Suprapubic skin (tissue), 4 donors: ENCODE measurements at regions not wholly inside any gene's neighbourhood (a gene's known extent, or its start where the extent isn't known, plus 50 kb on each side); places are given as distances from the start of the nearest gene placed in this dataset.

Experiments
- DNase-seq, 2 donors: peaks; one replicate each; pipeline ENCODE4 v3.0.0-alpha.2; 2019; ENCODE audit warnings: low spot score in 2 of 2
- H3K27ac ChIP-seq: fragments of 200-600 bp; sonication (generic); one replicate; pipeline ENCODE4 v1.5.1; 2019
- H3K27me3 ChIP-seq: fragments of 200-600 bp; sonication (generic); one replicate; pipeline ENCODE4 v1.5.1; 2019
- H3K36me3 ChIP-seq: fragments of 200-600 bp; sonication (generic); one replicate; pipeline ENCODE4 v1.5.1; 2019
- H3K4me1 ChIP-seq: fragments of 200-600 bp; sonication (generic); one replicate; pipeline ENCODE4 v1.5.1; 2019
- H3K4me3 ChIP-seq: fragments of 200-600 bp; sonication (generic); one replicate; pipeline ENCODE4 v1.5.1; 2019; ENCODE audit warnings: mild to moderate bottlenecking
- H3K9me3 ChIP-seq: fragments of 200-600 bp; sonication (generic); one replicate; pipeline ENCODE4 v1.5.1; 2019
- CTCF ChIP-seq, 2 donors: fragments of 200-600 bp in 1 of 2; fragments of 450-650 bp in 1 of 2; sonication (generic) in 1 of 2; IDR thresholded peaks; one replicate each; pipeline ENCODE4 v1.5.1; 2016 to 2019; ENCODE audit warnings: antibody characterized with exemption in 2 of 2, mild to moderate bottlenecking in 1 of 2, moderate library complexity in 1 of 2
- EP300 ChIP-seq: sonication (generic); formaldehyde crosslinking; IDR thresholded peaks from one replicate; pipeline ENCODE4 v1.6.1; 2017; ENCODE audit warnings: antibody characterized with exemption
- POLR2A ChIP-seq, 2 donors: fragments of 450-650 bp; IDR thresholded peaks; one replicate each; pipeline ENCODE4 v1.6.1; 2017; ENCODE audit warnings: antibody characterized with exemption in 2 of 2, mild to moderate bottlenecking in 2 of 2, moderate library complexity in 2 of 2
- POLR2AphosphoS5 ChIP-seq, 3 donors: sonication (generic); formaldehyde crosslinking; IDR thresholded peaks; one replicate each; pipeline ENCODE4 v1.6.1; 2017; ENCODE audit warnings: antibody characterized with exemption in 3 of 3
- WGBS: methylation state at CpG from one replicate; pipeline ENCODE4 v1.1.5; 2018; 5-methylcytosine and 5-hydroxymethylcytosine counted together

GRCh38 chr19:28294395-28294794 is 918.6 kb downstream of the UQCRFS1 start:
- no peak overlapping the region for H3K27ac ChIP-seq
- DNase-seq: no peak
- no peaks in the 10 kb centered on the region for H3K27me3 ChIP-seq
- no peak overlapping the region for H3K4me3 ChIP-seq
- WGBS: 60% methylated on average over 6 of the region's 6 CpGs
- no peaks in the 10 kb centered on the region for H3K36me3 ChIP-seq
- peaks cover 9% of the 10 kb centered on the region for H3K4me1 ChIP-seq
- no peaks in the 10 kb centered on the region for H3K9me3 ChIP-seq
- TF ChIP-seq CTCF (IDR thresholded peaks at IDR 0.05) (no peak), POLR2AphosphoS5 (IDR thresholded peaks at IDR 0.05) (no peak), POLR2A (IDR thresholded peaks at IDR 0.05) (no peak), EP300 (no peak)

- Histone ChIP-seq H3K27me3 (no peaks in the 10 kb centered on the region), H3K27ac (no peak overlapping the region), H3K4me3 (no peak overlapping the region), H3K9me3 (no peaks in the 10 kb centered on the region), H3K36me3 (no peaks in the 10 kb centered on the region), H3K4me1 (peaks cover 11% of the 10 kb centered on the region)
- 92% methylated on average over 3 of the region's 3 CpGs for WGBS
- DNase-seq: no peak
- TF ChIP-seq CTCF (IDR thresholded peaks at IDR 0.05) (no peak), EP300 (no peak), POLR2AphosphoS5 (IDR thresholded peaks at IDR 0.05) (no peak), POLR2A (IDR thresholded peaks at IDR 0.05) (no peak)
These were observed 919.3 kb downstream of the UQCRFS1 start for GRCh38 chr19:28293685-28294084.

GRCh38 chr19:28292822-28293500 is 920.0 kb downstream of the UQCRFS1 start:
- Histone ChIP-seq H3K27me3 (no peaks in the 10 kb centered on the region), H3K36me3 (no peaks in the 10 kb centered on the region), H3K4me1 (peaks cover 11% of the 10 kb centered on the region), H3K4me3 (no peak overlapping the region), H3K9me3 (no peaks in the 10 kb centered on the region), H3K27ac (no peak overlapping the region)
- TF ChIP-seq EP300 (no peak), CTCF (IDR thresholded peaks at IDR 0.05) (no peak), POLR2AphosphoS5 (IDR thresholded peaks at IDR 0.05) (no peak), POLR2A (IDR thresholded peaks at IDR 0.05) (no peak)
- DNase-seq: no peak
- WGBS: 72% methylated on average over 10 of the region's 10 CpGs

GRCh38 chr19:28291874-28292273 is 921.1 kb downstream of the UQCRFS1 start:
- peaks cover 11% of the 10 kb centered on the region for H3K4me1 ChIP-seq
- H3K36me3 ChIP-seq: no peaks in the 10 kb centered on the region
- no peak overlapping the region for H3K4me3 ChIP-seq
- no peaks in the 10 kb centered on the region for H3K9me3 ChIP-seq
- WGBS: 57% methylated on average over 4 of the region's 4 CpGs
- no peak for TF ChIP-seq EP300
- no peak for TF ChIP-seq POLR2A (IDR thresholded peaks at IDR 0.05)
- no peak for TF ChIP-seq POLR2AphosphoS5 (IDR thresholded peaks at IDR 0.05)
- no peak for TF ChIP-seq CTCF (IDR thresholded peaks at IDR 0.05)
- no peak overlapping the region for H3K27ac ChIP-seq
- DNase-seq: no peak
- no peaks in the 10 kb centered on the region for H3K27me3 ChIP-seq

GRCh38 chr19:28290963-28291657 is 921.8 kb downstream of the UQCRFS1 start:
- Histone ChIP-seq H3K4me1 (peaks cover 11% of the 10 kb centered on the region), H3K36me3 (no peaks in the 10 kb centered on the region), H3K4me3 (no peak overlapping the region), H3K27me3 (no peaks in the 10 kb centered on the region), H3K27ac (no peak overlapping the region), H3K9me3 (no peaks in the 10 kb centered on the region)
- no peak for TF ChIP-seq POLR2A (IDR thresholded peaks at IDR 0.05)
- no peak for TF ChIP-seq EP300
- no peak for TF ChIP-seq CTCF (IDR thresholded peaks at IDR 0.05)
- no peak for TF ChIP-seq POLR2AphosphoS5 (IDR thresholded peaks at IDR 0.05)
- DNase-seq: no peak
- 57% methylated on average over 3 of the region's 3 CpGs for WGBS
